Astrocyte (in vitro differentiated cells and primary cell): ENCODE measurements at regions not wholly inside any gene's neighbourhood (a gene's known extent, or its start where the extent isn't known, plus 50 kb on each side); places are given as distances from the start of the nearest gene placed in this dataset.

Source experiments
- CTCF ChIP-seq: IDR thresholded peaks from 2 replicates; pipeline ENCODE4 v1.5.1; 2011; ENCODE audit warnings: low read depth, mild to moderate bottlenecking, inconsistent platforms, low read length, moderate library complexity; ENCODE audit not compliant: insufficient read depth
- EZH2 ChIP-seq: IDR thresholded peaks from 2 replicates; pipeline ENCODE4 v1.6.1; 2012; ENCODE audit warnings: mild to moderate bottlenecking, low read length, inconsistent platforms; ENCODE audit not compliant: insufficient read depth

- TF ChIP-seq CTCF, result no peak
- TF ChIP-seq EZH2, result no peak
Measured at GRCh38 chr4:17132226-17132625, 233.8 kb upstream of the LDB2 start.
